Activated CD4-positive, alpha-beta T cell treated with anti-CD3 and anti-CD28 coated beads for 4 hours (primary cell): ENCODE measurements at regions not wholly inside any gene's neighbourhood (a gene's known extent, or its start where the extent isn't known, plus 50 kb on each side); places are given as distances from the start of the nearest gene placed in this dataset.
"Not testable (repeated sequence)": the region's sequence is repeated elsewhere in the genome, so short reads cannot be mapped to it uniquely, and the experiment has no call there.

Experiments used
- DNase-seq, 2 donors: peaks; one replicate each; pipeline ENCODE4 v3.0.0-alpha.2; 2020

- no peak for DNase-seq
These were observed 70.1 kb upstream of the MBNL1 start for GRCh38 chr3:152198665-152199064.

DNA sequence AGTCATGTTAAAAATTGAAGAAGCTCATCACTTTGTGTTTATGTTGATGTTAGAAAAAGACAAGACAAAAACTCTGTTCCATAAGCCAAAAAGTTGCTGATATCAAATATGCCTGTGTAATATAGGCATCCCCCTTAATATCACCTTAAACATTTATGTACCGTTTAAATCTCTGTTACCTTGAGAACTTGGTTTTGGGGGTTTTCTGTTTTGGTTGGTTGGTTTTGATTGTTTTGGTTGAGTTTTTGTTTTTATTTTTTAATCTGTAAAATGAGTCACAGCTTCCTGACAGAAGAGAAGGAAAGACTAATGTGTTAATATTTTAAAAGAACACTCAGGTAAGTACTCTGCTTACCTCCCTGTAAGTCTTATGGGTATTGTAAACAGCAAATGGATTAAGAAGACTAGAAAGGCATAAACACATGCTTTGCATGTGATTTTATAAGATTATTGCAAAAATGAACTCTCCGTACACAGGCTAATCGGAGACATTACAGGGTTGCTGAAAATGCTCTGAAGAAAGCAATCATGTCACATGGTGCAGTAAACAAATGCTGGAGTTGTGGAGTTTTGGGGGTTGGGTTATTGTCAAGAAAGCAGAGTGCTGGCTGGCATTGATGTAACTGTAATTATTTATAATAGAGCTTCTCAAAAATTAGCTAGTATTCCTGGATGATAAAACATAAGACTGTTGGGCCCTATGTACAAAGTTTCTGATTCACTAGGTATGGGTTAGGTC lies 69.5 kb upstream of the MBNL1 start:
- no peak for DNase-seq

DNA sequence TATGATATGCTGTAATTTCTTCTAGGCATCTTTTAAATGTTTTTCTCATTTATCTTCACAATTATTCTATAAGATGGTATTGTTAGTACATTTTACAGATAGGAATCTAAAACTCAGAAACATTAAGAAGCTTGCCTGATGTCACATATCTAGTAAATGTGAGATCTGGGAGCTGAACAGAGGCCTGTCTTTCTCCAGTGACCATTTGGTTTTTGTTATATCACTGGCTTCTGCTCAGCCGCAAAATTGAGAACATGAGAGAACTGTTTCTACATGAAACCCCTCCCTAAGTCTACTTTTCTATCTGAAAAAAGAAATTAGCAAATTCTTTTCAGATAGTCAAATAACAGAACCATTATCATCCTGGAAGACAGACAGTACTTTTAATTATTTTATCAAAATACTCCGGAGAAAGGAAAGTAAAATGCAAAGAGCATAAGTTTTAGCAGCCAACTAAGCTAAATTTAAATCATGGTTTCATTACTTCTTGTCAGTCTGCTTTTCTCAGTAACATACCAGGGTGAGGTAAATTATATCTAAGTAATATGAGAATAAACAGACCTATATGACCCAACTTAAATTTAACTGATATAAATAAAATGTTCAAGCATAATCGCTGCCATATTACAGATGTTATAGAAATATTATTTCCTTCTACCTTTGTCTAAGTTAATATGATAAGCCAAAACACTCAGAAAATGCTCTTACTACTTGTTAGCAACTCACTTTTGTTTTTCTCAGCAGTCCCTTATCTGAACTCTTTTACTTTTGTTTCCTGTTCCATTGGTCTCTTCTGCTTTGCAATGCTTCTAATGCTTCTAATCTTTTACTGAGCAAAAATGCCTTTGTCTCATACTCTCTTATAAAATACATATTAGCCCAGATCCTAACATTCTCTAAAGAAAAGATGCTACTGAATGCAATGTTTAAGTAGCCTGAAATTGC lies 68.0 kb upstream of the MBNL1 start:
- DNase-seq = no peak

GRCh38 chr3:152202976-152203626 lies 65.6 kb upstream of the MBNL1 start:
- DNase-seq = no peak

- no peak for DNase-seq
These were observed 65.1 kb upstream of the MBNL1 start for GRCh38 chr3:152203652-152204051.

DNA sequence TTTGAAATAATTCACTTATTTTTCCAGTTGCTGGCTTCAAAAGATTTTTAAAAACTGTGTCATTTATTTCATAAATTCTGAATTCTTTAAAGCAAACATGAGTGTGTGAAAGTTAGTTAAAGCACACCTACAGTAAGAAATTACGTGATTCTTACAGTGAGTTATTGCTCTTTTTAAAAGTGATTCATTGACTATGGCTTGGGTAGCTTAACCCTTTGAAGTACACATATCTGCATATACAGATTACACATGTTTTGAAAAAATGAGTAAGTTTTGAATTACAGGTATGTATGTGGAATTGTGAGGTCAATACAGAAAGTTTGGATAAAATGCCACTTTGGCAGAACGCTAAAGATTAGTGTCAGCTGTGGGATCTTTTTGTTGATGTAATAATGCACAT lies 64.5 kb upstream of the MBNL1 start:
- DNase-seq = no peak

- no peak for DNase-seq
These were observed 63.6 kb upstream of the MBNL1 start for GRCh38 chr3:152205097-152205593.

DNA sequence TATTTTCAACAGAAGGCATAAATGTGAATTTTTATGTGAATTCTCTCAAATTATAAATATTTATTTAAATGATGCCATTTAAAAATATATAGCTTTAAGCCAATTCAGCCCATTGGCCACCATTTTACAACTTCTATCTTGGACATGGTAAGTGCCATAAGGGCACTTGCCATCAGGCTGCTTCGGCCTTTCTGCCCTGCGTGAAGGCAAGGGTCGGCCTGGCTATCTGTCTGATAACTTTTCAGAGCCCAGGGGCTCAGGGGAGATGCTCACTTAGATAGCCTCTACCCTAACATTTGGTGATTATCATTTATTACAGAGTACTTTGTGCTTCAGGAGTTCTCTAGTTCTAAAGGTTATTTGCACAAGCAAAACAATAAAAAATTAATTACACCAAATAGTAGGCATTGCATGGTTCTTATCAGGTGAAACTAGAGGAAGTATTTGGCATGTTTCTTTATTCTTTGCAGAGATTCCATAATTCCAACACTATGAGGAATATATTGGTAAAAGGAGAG lies 62.4 kb upstream of the MBNL1 start:
- no peak for DNase-seq

- no peak for DNase-seq
These were observed 60.3 kb upstream of the MBNL1 start for GRCh38 chr3:152208439-152208838.

DNA sequence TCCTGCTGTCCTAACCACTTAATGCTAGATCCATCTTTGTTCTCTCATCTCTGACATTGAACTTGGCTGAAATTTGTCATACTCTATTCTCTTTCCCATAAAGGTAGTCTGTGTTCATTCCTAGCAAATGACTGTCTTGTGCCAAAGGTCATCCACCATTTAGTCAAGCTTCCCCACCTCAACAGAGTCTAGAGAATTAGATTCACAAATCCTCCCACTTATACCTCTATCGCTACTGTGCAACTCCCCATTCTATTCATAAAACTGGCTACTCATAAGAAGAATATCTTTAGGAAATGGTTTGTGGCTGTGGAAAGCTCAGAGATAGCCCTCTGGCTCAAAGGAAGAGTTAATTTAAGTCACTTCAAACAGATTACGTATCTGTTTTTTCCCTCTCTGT lies 59.7 kb upstream of the MBNL1 start:
- DNase-seq = no peak

- no peak for DNase-seq
These were observed 59.0 kb upstream of the MBNL1 start for GRCh38 chr3:152209776-152210175.

GRCh38 chr3:152210697-152211096 lies 58.0 kb upstream of the MBNL1 start:
- DNase-seq = no peak

DNA sequence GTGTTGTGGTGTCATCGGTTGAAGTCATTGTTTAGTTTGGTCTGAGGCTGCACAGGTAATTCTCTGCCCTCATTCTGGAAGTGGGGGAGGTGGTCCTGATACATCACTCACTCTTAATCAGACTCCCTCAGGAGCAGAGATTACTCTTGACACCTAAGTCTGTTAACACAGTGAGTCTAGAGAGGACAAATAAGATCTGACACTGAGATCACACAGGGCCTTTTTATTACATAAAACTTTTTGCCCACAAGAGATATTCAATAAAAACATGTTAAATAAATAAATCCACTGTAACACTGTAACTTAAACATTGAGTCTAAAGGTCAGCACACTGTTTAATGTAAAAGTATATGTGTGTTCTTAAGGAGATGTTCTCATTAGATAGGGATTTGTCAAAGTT lies 57.1 kb upstream of the MBNL1 start:
- no peak for DNase-seq

- DNase-seq = no peak
These were observed 55.5 kb upstream of the MBNL1 start for GRCh38 chr3:152213203-152213602.

- no peak for DNase-seq
These were observed 54.8 kb upstream of the MBNL1 start for GRCh38 chr3:152213938-152214337.

GRCh38 chr3:152216960-152217865 lies 51.5 kb upstream of the MBNL1 start:
- not testable (repeated sequence) for DNase-seq

DNA sequence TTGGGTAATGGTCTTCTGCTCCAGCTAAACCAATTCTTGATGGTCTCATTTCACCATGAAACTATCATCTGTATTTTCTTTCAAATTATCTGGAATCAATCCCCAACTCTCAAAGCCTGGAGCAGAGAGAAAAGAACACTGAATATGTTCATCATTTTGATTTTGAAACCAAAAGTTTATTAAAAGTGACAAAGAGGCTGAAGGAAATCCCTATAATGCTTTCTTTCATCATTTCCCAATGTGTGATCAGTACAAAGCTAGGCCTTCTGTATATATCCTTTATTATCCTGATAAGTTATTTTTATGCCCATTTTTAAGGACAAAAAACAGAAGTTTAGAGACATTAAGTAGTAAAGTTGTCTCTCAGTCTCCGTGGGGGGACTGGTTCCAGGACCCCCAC lies 50.1 kb upstream of the MBNL1 start:
- DNase-seq = no peak
